ENCODE measurements at regions not wholly inside any gene's neighbourhood (a gene's known extent, or its start where the extent isn't known, plus 50 kb on each side); places are given as distances from the start of the nearest gene placed in this dataset.

DNA sequence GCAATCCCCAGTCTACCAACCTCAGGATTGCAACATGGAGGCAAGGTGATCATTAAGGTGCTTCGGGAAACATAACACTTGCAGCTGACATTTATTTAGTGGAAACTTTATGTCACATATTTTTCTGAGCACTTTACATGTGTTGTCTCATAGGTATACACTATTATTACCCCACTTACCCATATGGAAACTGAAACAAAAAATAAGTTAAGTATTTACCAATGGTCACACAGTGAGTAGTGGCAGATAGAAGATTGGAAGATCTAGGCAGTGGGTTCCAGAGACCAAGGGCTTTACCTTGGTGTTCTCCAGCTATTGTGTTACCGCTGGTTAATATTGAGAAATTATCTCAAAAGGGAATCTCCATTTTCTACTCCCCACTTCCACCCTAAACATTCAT lies 1279.1 kb upstream of the SORCS1 start:
- ATAC-seq = no peak
- H3K36me3 ChIP-seq = no peaks in the 10 kb centered on the region
- DNase-seq = no peak
- no peaks in the 10 kb centered on the region for H3K9me3 ChIP-seq
- intact Hi-C loops (cut with DNase I) = no loop called here
- TF ChIP-seq, protein P1, sequence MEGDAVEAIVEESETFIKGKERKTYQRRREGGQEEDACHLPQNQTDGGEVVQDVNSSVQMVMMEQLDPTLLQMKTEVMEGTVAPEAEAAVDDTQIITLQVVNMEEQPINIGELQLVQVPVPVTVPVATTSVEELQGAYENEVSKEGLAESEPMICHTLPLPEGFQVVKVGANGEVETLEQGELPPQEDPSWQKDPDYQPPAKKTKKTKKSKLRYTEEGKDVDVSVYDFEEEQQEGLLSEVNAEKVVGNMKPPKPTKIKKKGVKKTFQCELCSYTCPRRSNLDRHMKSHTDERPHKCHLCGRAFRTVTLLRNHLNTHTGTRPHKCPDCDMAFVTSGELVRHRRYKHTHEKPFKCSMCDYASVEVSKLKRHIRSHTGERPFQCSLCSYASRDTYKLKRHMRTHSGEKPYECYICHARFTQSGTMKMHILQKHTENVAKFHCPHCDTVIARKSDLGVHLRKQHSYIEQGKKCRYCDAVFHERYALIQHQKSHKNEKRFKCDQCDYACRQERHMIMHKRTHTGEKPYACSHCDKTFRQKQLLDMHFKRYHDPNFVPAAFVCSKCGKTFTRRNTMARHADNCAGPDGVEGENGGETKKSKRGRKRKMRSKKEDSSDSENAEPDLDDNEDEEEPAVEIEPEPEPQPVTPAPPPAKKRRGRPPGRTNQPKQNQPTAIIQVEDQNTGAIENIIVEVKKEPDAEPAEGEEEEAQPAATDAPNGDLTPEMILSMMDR (IDR thresholded peaks at IDR 0.05) = no peak
- TF ChIP-seq POLR2A (IDR thresholded peaks at IDR 0.05) = no peak
- H3K27me3 ChIP-seq = no peaks in the 10 kb centered on the region
- 87 to 95% (median 89%) methylated on average over 2 of the region's 2 CpGs for WGBS, 4 donors
- H3K27ac ChIP-seq = no peak overlapping the region
- no peak overlapping the region for H3K4me3 ChIP-seq
- no peaks in the 10 kb centered on the region for H3K4me1 ChIP-seq

DNA sequence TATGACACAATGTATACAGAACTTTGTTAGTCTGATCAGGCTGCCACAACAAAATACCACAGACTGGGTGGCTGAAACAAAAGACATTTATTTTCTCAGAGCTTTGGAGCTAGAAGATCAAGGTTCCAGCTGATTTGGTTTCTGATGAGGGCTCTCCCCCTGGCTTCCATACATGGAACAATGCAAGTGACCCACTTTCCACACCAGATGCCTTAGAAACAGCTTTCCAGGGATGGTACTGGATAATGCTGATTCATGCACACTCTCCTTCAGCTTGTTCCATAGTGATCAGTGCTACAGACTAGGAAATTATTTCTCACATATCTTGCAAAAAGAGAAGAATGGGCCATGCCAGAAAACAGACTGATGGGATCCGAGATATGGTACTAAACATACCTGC lies 1274.9 kb upstream of the SORCS1 start:
- intact Hi-C loops (cut with DNase I) = no loop called here
- TF ChIP-seq POLR2A (IDR thresholded peaks at IDR 0.05) = no peak
- TF ChIP-seq, protein P1 (IDR thresholded peaks at IDR 0.05) = no peak
- 62 to 78% (median 73%) methylated on average over 1 of the region's 1 CpG for WGBS, 4 donors

GRCh38 chr10:108436096-108436495 lies 1271.6 kb upstream of the SORCS1 start:
- no peak overlapping the region for H3K27ac ChIP-seq
- 59 to 80% (median 68%) methylated on average over 6 of the region's 6 CpGs for WGBS, 4 donors
- TF ChIP-seq, protein P1 (IDR thresholded peaks at IDR 0.05) = no peak
- TF ChIP-seq POLR2A (IDR thresholded peaks at IDR 0.05) = no peak
- no peaks in the 10 kb centered on the region for H3K36me3 ChIP-seq
- no peaks in the 10 kb centered on the region for H3K27me3 ChIP-seq
- H3K9me3 ChIP-seq = no peaks in the 10 kb centered on the region
- ATAC-seq = no peak
- no peak for DNase-seq
- intact Hi-C loops (cut with DNase I) = no loop called here
- H3K4me1 ChIP-seq = no peaks in the 10 kb centered on the region
- H3K4me3 ChIP-seq = no peak overlapping the region

More for the DNA sequence above, 1274.9 kb upstream of the SORCS1 start:
- Histone ChIP-seq H3K4me1 (no peaks in the 10 kb centered on the region), H3K4me3 (no peak overlapping the region), H3K27me3 (no peaks in the 10 kb centered on the region), H3K36me3 (no peaks in the 10 kb centered on the region), H3K9me3 (no peaks in the 10 kb centered on the region), H3K27ac (no peak overlapping the region)
- ATAC-seq (no peak), DNase-seq (no peak)

DNA sequence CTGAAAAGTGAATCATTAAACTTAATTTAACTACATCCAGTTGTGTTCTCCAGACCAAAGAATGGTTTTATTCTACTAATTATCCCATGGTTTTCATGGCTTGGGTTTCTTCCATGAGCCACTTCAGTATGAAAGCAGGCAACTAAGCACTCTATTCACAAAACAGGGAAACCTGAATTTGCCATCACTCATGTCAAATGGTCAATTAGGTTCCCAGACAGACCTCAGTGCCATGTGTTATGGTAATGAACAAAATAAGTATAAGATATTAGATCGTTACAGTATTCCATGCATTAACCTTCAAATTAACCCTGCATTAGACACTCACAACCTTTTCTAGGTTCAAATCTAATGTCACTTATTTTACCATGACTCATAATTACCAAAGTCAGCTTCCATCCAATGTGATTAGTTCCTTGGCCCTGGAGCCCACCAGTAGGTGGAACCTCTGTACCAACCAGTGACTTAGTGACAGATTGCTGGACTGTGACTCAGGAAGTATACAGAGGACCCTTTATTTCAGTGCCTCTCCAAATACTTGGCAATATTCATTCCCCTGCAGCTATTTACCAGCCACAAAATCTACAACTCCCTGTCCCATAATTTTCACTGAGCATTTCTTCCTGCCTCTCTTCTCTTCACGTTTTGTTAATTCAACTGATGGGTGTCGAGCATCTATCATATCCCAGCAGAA lies 1270.2 kb upstream of the SORCS1 start:
- intact Hi-C loops (cut with DNase I) = no loop called here
- no peaks in the 10 kb centered on the region for H3K4me1 ChIP-seq
- no peak overlapping the region for H3K4me3 ChIP-seq
- H3K36me3 ChIP-seq = no peaks in the 10 kb centered on the region
- no peaks in the 10 kb centered on the region for H3K27me3 ChIP-seq
- ATAC-seq = no peak
- TF ChIP-seq, protein P1 (IDR thresholded peaks at IDR 0.05) = no peak
- TF ChIP-seq POLR2A (IDR thresholded peaks at IDR 0.05) = no peak
- WGBS, 4 donors = 71 to 73% (median 72%) methylated on average over 3 of the region's 3 CpGs
- DNase-seq = no peak
- no peaks in the 10 kb centered on the region for H3K9me3 ChIP-seq
- no peak overlapping the region for H3K27ac ChIP-seq

All from heart left ventricle (tissue), 16 donors.